ENCODE measurements at regions not wholly inside any gene's neighbourhood (a gene's known extent, or its start where the extent isn't known, plus 50 kb on each side); places are given as distances from the start of the nearest gene placed in this dataset.
A peak's percentile ranks its signal among the peaks of the same experiment; 100 is the strongest.
"Not testable (repeated sequence)": the region's sequence is repeated elsewhere in the genome, so short reads cannot be mapped to it uniquely, and the experiment has no call there.

GRCh38 chr13:33676045-33676989 lies 141.6 kb upstream of the RFC3 start:
- peak; percentile 88 for FAIRE-seq

GRCh38 chr13:33677215-33677614 lies 140.7 kb upstream of the RFC3 start:
- no peak for FAIRE-seq

- FAIRE-seq, result no peak
Measured at GRCh38 chr13:33678084-33678483, 139.9 kb upstream of the RFC3 start.

GRCh38 chr13:33678906-33679657 lies 138.9 kb upstream of the RFC3 start:
- FAIRE-seq, result peak; percentile 83

- FAIRE-seq, result no peak
Measured at GRCh38 chr13:33679658-33680012, 138.3 kb upstream of the RFC3 start.

GRCh38 chr13:33682020-33682564 lies 135.9 kb upstream of the RFC3 start:
- FAIRE-seq, result no peak

- not testable (repeated sequence) for FAIRE-seq
Measured at GRCh38 chr13:33682646-33683045, 135.3 kb upstream of the RFC3 start.

- no peak for FAIRE-seq
Measured at GRCh38 chr13:33683376-33683775, 134.6 kb upstream of the RFC3 start.

- FAIRE-seq, result no peak
Measured at GRCh38 chr13:33684874-33685273, 133.1 kb upstream of the RFC3 start.

- no peak for FAIRE-seq
Measured at GRCh38 chr13:33686772-33687480, 131.0 kb upstream of the RFC3 start.

- no peak for FAIRE-seq
Measured at GRCh38 chr13:33690354-33690753, 127.6 kb upstream of the RFC3 start.

- no peak for FAIRE-seq
Measured at GRCh38 chr13:33691980-33692379, 126.0 kb upstream of the RFC3 start.

- FAIRE-seq, result no peak
Measured at GRCh38 chr13:33692531-33692930, 125.4 kb upstream of the RFC3 start.

GRCh38 chr13:33694546-33694945 lies 123.4 kb upstream of the RFC3 start:
- FAIRE-seq, result no peak

GRCh38 chr13:33696530-33696929 lies 121.4 kb upstream of the RFC3 start:
- FAIRE-seq, result no peak

GRCh38 chr13:33697926-33698325 lies 120.0 kb upstream of the RFC3 start:
- FAIRE-seq, result no peak

GRCh38 chr13:33707449-33707848 lies 110.5 kb upstream of the RFC3 start:
- FAIRE-seq, result no peak

GRCh38 chr13:33710924-33711323 lies 107.0 kb upstream of the RFC3 start:
- no peak for FAIRE-seq

- no peak for FAIRE-seq
Measured at GRCh38 chr13:33711436-33711835, 106.5 kb upstream of the RFC3 start.

- FAIRE-seq, result no peak
Measured at GRCh38 chr13:33717775-33718174, 100.2 kb upstream of the RFC3 start.

GRCh38 chr13:33721724-33722123 lies 96.2 kb upstream of the RFC3 start:
- FAIRE-seq, result peak; percentile 43

GRCh38 chr13:33722216-33722915 lies 95.6 kb upstream of the RFC3 start:
- peak; percentile 93 for FAIRE-seq

Measured in islet of Langerhans (tissue), 1 donor.